ENCODE measurements at regions not wholly inside any gene's neighbourhood (a gene's known extent, or its start where the extent isn't known, plus 50 kb on each side); places are given as distances from the start of the nearest gene placed in this dataset.

- TF ChIP-seq YY1 (IDR thresholded peaks at IDR 0.05; ENCODE audit: insufficient read depth, insufficient read length) (no peak), ZNF274 (IDR thresholded peaks at IDR 0.05; ENCODE audit: low read depth, low read length) (no peak), SUZ12 (IDR thresholded peaks at IDR 0.05; ENCODE audit: extremely low read depth, insufficient read depth, insufficient read length) (no peak)
Observed at GRCh38 chr9:12973710-12974109, 198.9 kb downstream of the LURAP1L start.
